IMR-90 (cell line): ENCODE measurements at regions not wholly inside any gene's neighbourhood (a gene's known extent, or its start where the extent isn't known, plus 50 kb on each side); places are given as distances from the start of the nearest gene placed in this dataset.

Experiments
- ATAC-seq: fragments of 200-7000 bp; cut with Tn5 transposase; 2 replicates; pipeline ENCODE4 v1.9.1; 2020; ENCODE audit warnings: low read depth, mild to moderate bottlenecking, moderate library complexity
- BruUV-seq: library from RNA; stranded (reverse); fragments of 400-500 nt; replicated peaks from 2 replicates; lab custom pipeline; 2021; lab: Mats Ljungman, UMichigan
- CTCF ChIA-PET: fragments of 300-600 bp; formaldehyde crosslinking; extraction: SDS; loops from one replicate; lab custom pipeline; 2021; ENCODE audit warnings: antibody characterized with exemption; lab: Yijun Ruan, JAX
- POLR2A ChIA-PET: fragments of 300-600 bp; sonication (Branson Sonifier 250); formaldehyde crosslinking; loops from one replicate; lab custom pipeline; 2022; ENCODE audit warnings: antibody characterized with exemption; ENCODE audit not compliant: unreplicated experiment; lab: Charles Lee
- DNase-seq: peaks from one replicate; pipeline ENCODE4 v3.0.0; 2013
- H2AFZ ChIP-seq: replicated peaks from 2 replicates; pipeline ENCODE3; 2013; ENCODE audit warnings: low read length, mild to moderate bottlenecking; ENCODE audit not compliant: poor library complexity
- H2AK5ac ChIP-seq: 2 replicates; pipeline ENCODE4 v1.6.1; 2013; ENCODE audit warnings: low read depth, low read length, inconsistent platforms
- H2AK9ac ChIP-seq: replicated peaks from 2 replicates; pipeline ENCODE3; 2013; ENCODE audit warnings: mild to moderate bottlenecking, low read depth, low read length, moderate library complexity; ENCODE audit not compliant: poor library complexity
- H2BK120ac ChIP-seq: 2 replicates; pipeline ENCODE4 v1.6.1; 2013; ENCODE audit warnings: low read depth, low read length, inconsistent platforms
- H2BK15ac ChIP-seq: 3 replicates; pipeline ENCODE4 v1.6.1; 2013; ENCODE audit warnings: low read depth, low read length, inconsistent platforms
- H2BK20ac ChIP-seq: 2 replicates; pipeline ENCODE4 v1.6.1; 2013; ENCODE audit warnings: low read depth, mild to moderate bottlenecking, inconsistent platforms, low read length, moderate library complexity
- H2BK5ac ChIP-seq: 2 replicates; pipeline ENCODE4 v1.6.1; 2013; ENCODE audit warnings: mild to moderate bottlenecking, low read depth, low read length, inconsistent platforms; ENCODE audit not compliant: poor library complexity, severe bottlenecking
- H3K14ac ChIP-seq: replicated peaks from 2 replicates; pipeline ENCODE4 v1.6.1; 2013; ENCODE audit warnings: low read depth, low read length, inconsistent platforms
- H3K18ac ChIP-seq: 2 replicates; pipeline ENCODE4 v1.6.1; 2013; ENCODE audit warnings: low read depth, low read length, control low read depth
- H3K23ac ChIP-seq: 2 replicates; pipeline ENCODE4 v1.6.1; 2013; ENCODE audit warnings: low read depth, low read length, inconsistent platforms
- H3K27ac ChIP-seq: 2 replicates; pipeline ENCODE4 v1.5.1; 2013; ENCODE audit warnings: mild to moderate bottlenecking, control low read depth, low read length; ENCODE audit not compliant: insufficient read depth
- H3K27me3 ChIP-seq: 2 replicates; pipeline ENCODE4 v1.6.1; 2013; ENCODE audit warnings: low read length; ENCODE audit not compliant: control insufficient read depth, insufficient read depth
- H3K36me3 ChIP-seq: 2 replicates; pipeline ENCODE4 v1.6.1; 2013; ENCODE audit warnings: low read length, mixed read lengths; ENCODE audit not compliant: control insufficient read depth, insufficient read depth
- H3K4ac ChIP-seq: 2 replicates; pipeline ENCODE4 v1.6.1; 2013; ENCODE audit warnings: low read depth, low read length, inconsistent platforms
- H3K4me1 ChIP-seq: 2 replicates; pipeline ENCODE4 v1.6.1; 2013; ENCODE audit warnings: low read length, mixed read lengths; ENCODE audit not compliant: control insufficient read depth, insufficient read depth
- H3K4me2 ChIP-seq: 2 replicates; pipeline ENCODE4 v1.6.1; 2013; ENCODE audit warnings: low read depth, mild to moderate bottlenecking, control low read depth, low read length, moderate library complexity
- H3K4me3 ChIP-seq: 2 replicates; pipeline ENCODE4 v1.5.1; 2013; ENCODE audit warnings: low read depth, mild to moderate bottlenecking, control low read depth, low read length, moderate library complexity; ENCODE audit not compliant: insufficient read depth
- H3K56ac ChIP-seq: 2 replicates; pipeline ENCODE4 v1.6.1; 2013; ENCODE audit warnings: low read length, inconsistent platforms; ENCODE audit not compliant: insufficient read depth; ENCODE audit errors: extremely low read depth
- H3K79me1 ChIP-seq, 2 experiments: 2 replicates each; pipeline ENCODE4 v1.6.1; 2013; ENCODE audit warnings: low read length in 2 of 2, inconsistent platforms in 1 of 2, low read depth in 1 of 2
- H3K9ac ChIP-seq: 2 replicates; pipeline ENCODE4 v1.6.1; 2013; ENCODE audit warnings: low read depth, low read length, control low read depth
- H3K9me1 ChIP-seq: 2 replicates; pipeline ENCODE4 v1.6.1; 2013; ENCODE audit warnings: low read length, inconsistent platforms; ENCODE audit not compliant: insufficient read depth
- H3K9me3 ChIP-seq: 2 replicates; pipeline ENCODE4 v1.6.1; 2013; ENCODE audit warnings: low read length; ENCODE audit not compliant: control insufficient read depth, insufficient read depth
- H4K20me1 ChIP-seq: 2 replicates; pipeline ENCODE4 v1.6.1; 2013; ENCODE audit warnings: low read length, inconsistent platforms; ENCODE audit not compliant: insufficient read depth
- H4K5ac ChIP-seq: 2 replicates; pipeline ENCODE4 v1.6.1; 2013; ENCODE audit warnings: mild to moderate bottlenecking, low read depth, low read length, control low read depth
- H4K8ac ChIP-seq, 2 experiments: 2 replicates each; pipeline ENCODE4 v1.6.1; 2013; ENCODE audit warnings: low read depth in 2 of 2, low read length in 2 of 2, control low read depth in 1 of 2, inconsistent platforms in 1 of 2
- H4K91ac ChIP-seq: 2 replicates; pipeline ENCODE4 v1.6.1; 2013; ENCODE audit warnings: low read depth, low read length, inconsistent platforms; ENCODE audit not compliant: insufficient read depth
- CHD1 ChIP-seq: IDR thresholded peaks from 2 replicates; pipeline ENCODE4 v1.6.1; 2012; ENCODE audit warnings: low read depth, low read length, improper control_type of control experiment
- FOS ChIP-seq: fragments of 150-350 bp; IDR thresholded peaks from 2 replicates; pipeline ENCODE4 v1.6.1; 2016; ENCODE audit warnings: low read depth, low read length
- MAFK ChIP-seq: IDR thresholded peaks from 2 replicates; pipeline ENCODE4 v1.6.1; 2012; ENCODE audit warnings: low read depth, low read length, improper control_type of control experiment
- MXI1 ChIP-seq: IDR thresholded peaks from 2 replicates; pipeline ENCODE4 v1.6.1; 2012; ENCODE audit warnings: low read depth, mild to moderate bottlenecking, low read length, moderate library complexity, borderline replicate concordance
- NFE2L2 ChIP-seq: fragments of 150-350 bp; IDR thresholded peaks from 2 replicates; pipeline ENCODE4 v1.6.1; 2016; ENCODE audit warnings: low read depth, mild to moderate bottlenecking, low read length
- POLR2A ChIP-seq: IDR thresholded peaks from 2 replicates; pipeline ENCODE4 v1.6.1; 2012; ENCODE audit warnings: mild to moderate bottlenecking, low read depth, low read length
- RAD21 ChIP-seq: IDR thresholded peaks from 2 replicates; pipeline ENCODE4 v1.6.1; 2012; ENCODE audit warnings: low read length, improper control_type of control experiment
- SMC3 ChIP-seq: fragments of 150-350 bp; IDR thresholded peaks from 2 replicates; pipeline ENCODE4 v1.6.1; 2016; ENCODE audit warnings: low read depth, mild to moderate bottlenecking, antibody characterized with exemption, low read length, moderate library complexity
- WGBS, 2 experiments: methylation state at CpG; one replicate each; pipeline versions ENCODE4 v1.1.5 to v1.1.7; 2013; ENCODE audit warnings: missing lambda C conversion rate in 2 of 2; ENCODE audit not compliant: insufficient read length in 1 of 2; ENCODE audit errors: extremely low coverage in 2 of 2; 5-methylcytosine and 5-hydroxymethylcytosine counted together
- dilution Hi-C: fragments of 300-500 bp; cut with HindIII; formaldehyde crosslinking; loops from one replicate; pipeline ENCODE4 v1.14.3; 2018; ENCODE audit warnings: low sequenced_read_pairs; ENCODE audit not compliant: unreplicated experiment
- in situ Hi-C: fragments of 300-500 bp; cut with MboI; formaldehyde crosslinking; loops from 3 replicates; pipeline ENCODE4 v1.14.3; 2019; ENCODE audit warnings: low sequenced_read_pairs, inconsistent platforms, mixed read lengths
- intact Hi-C: fragments of 100-400 bp; cut with micrococcal nuclease; formaldehyde crosslinking; loops from 2 replicates; pipeline ENCODE4 v1.10.0; 2022

DNA sequence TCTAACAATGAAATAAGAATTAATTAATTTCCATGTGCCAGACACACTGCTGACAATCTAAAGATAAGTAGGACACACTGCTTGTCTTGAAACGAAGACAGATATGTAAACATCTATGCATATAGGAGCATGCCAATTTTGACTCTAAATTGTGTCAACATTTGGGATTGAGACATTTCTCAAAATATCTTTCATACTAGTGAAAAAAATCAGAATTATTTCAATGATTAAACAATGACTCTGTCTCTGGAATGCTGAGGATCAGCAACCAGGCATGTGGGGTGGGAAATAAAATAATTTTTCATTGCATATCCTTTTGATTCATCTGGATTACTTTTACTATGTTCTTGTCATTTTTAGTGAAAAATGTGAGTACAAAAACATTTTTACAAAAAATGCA is 262.6 kb upstream of the SYT4 start:
- H3K9me1 ChIP-seq, result no peaks in the 10 kb centered on the region
- CTCF ChIA-PET, result no interaction called here
- H2BK15ac ChIP-seq, result no peak overlapping the region
- TF ChIP-seq SMC3, result no peak
- no peak for TF ChIP-seq POLR2A
- TF ChIP-seq FOS, result no peak
- no peak for TF ChIP-seq CHD1
- no peak for TF ChIP-seq MXI1
- no peak for TF ChIP-seq NFE2L2
- TF ChIP-seq MAFK, result no peak
- no peak for TF ChIP-seq RAD21
- no peak overlapping the region for H3K9ac ChIP-seq
- H2BK20ac ChIP-seq, result no peak overlapping the region
- no peak for DNase-seq
- no peak overlapping the region for H3K27ac ChIP-seq
- H2BK120ac ChIP-seq, result no peak overlapping the region
- dilution Hi-C loops (no loop called here), in situ Hi-C loops (no loop called here), intact Hi-C loops (no loop called here)
- H3K79me1 ChIP-seq, result no peaks in the 10 kb centered on the region
- no TSS peak for BruUV-seq
- H3K9me3 ChIP-seq, result no peaks in the 10 kb centered on the region; the same call in 1 of the 2 replicates
- no peaks in the 10 kb centered on the region for H3K4me1 ChIP-seq
- H4K91ac ChIP-seq, result no peak overlapping the region
- H3K4ac ChIP-seq, result no peak overlapping the region
- no peak overlapping the region for H4K8ac ChIP-seq
- no peak overlapping the region for H3K18ac ChIP-seq
- no peak overlapping the region for H3K56ac ChIP-seq
- H3K4me3 ChIP-seq, result no peak overlapping the region
- H3K36me3 ChIP-seq, result no peaks in the 10 kb centered on the region
- ATAC-seq, result no peak
- no peak overlapping the region for H3K14ac ChIP-seq
- no CpG with 5 or more reads among the region's 1 CpG for WGBS, 2 experiments
- H3K4me2 ChIP-seq, result no peak overlapping the region
- no peaks in the 10 kb centered on the region for H4K20me1 ChIP-seq
- H2AFZ ChIP-seq, result no peak overlapping the region
- no peak overlapping the region for H2AK5ac ChIP-seq
- H3K27me3 ChIP-seq, result no peaks in the 10 kb centered on the region
- no peak overlapping the region for H2AK9ac ChIP-seq
- POLR2A ChIA-PET, result no interaction called here
- H4K5ac ChIP-seq, result no peak overlapping the region
- H3K23ac ChIP-seq, result no peak overlapping the region
- no peak overlapping the region for H2BK5ac ChIP-seq
